ENCODE measurements at regions not wholly inside any gene's neighbourhood (a gene's known extent, or its start where the extent isn't known, plus 50 kb on each side); places are given as distances from the start of the nearest gene placed in this dataset.

DNA sequence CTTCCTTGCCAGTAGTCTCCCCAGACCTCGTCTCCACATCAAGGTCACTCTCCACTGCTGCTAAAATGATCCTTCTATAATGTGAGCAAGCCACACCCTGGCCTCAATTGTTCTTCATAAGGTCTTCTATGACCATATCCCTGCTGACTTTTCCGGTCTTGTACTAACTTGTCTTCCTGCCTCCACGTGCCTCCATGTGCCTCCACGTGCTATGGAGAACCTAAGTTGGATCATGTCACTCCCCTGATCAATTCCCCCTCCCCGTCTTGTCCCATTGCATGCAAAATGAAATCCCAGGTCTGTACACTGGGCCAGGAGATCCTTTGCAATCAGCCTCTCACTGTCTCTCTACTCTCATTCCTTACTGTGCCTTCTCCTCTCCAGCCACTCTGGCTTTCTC lies 110.6 kb downstream of the TTC8 start:
- TF ChIP-seq EZH2 (IDR thresholded peaks at IDR 0.05; ENCODE audit: borderline replicate concordance, insufficient read depth, low read length, poor library complexity, severe bottlenecking) (no peak), EP300 (conservative IDR thresholded peaks at IDR 0.05; ENCODE audit: poor library complexity, severe bottlenecking) (no peak), MXI1 (conservative IDR thresholded peaks at IDR 0.05; ENCODE audit: poor library complexity, severe bottlenecking) (no peak), RAD21 (conservative IDR thresholded peaks at IDR 0.05) (no peak), POLR2AphosphoS5 (IDR thresholded peaks at IDR 0.05) (no peak), TAF1 (IDR thresholded peaks at IDR 0.05; ENCODE audit: low read depth) (no peak), SMC3 (conservative IDR thresholded peaks at IDR 0.05; ENCODE audit: poor library complexity) (no peak)
- TF ChIP-seq, protein P1, sequence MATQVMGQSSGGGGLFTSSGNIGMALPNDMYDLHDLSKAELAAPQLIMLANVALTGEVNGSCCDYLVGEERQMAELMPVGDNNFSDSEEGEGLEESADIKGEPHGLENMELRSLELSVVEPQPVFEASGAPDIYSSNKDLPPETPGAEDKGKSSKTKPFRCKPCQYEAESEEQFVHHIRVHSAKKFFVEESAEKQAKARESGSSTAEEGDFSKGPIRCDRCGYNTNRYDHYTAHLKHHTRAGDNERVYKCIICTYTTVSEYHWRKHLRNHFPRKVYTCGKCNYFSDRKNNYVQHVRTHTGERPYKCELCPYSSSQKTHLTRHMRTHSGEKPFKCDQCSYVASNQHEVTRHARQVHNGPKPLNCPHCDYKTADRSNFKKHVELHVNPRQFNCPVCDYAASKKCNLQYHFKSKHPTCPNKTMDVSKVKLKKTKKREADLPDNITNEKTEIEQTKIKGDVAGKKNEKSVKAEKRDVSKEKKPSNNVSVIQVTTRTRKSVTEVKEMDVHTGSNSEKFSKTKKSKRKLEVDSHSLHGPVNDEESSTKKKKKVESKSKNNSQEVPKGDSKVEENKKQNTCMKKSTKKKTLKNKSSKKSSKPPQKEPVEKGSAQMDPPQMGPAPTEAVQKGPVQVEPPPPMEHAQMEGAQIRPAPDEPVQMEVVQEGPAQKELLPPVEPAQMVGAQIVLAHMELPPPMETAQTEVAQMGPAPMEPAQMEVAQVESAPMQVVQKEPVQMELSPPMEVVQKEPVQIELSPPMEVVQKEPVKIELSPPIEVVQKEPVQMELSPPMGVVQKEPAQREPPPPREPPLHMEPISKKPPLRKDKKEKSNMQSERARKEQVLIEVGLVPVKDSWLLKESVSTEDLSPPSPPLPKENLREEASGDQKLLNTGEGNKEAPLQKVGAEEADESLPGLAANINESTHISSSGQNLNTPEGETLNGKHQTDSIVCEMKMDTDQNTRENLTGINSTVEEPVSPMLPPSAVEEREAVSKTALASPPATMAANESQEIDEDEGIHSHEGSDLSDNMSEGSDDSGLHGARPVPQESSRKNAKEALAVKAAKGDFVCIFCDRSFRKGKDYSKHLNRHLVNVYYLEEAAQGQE (IDR thresholded peaks at IDR 0.05; ENCODE audit: borderline replicate concordance): no peak
- TF ChIP-seq, protein P2, sequence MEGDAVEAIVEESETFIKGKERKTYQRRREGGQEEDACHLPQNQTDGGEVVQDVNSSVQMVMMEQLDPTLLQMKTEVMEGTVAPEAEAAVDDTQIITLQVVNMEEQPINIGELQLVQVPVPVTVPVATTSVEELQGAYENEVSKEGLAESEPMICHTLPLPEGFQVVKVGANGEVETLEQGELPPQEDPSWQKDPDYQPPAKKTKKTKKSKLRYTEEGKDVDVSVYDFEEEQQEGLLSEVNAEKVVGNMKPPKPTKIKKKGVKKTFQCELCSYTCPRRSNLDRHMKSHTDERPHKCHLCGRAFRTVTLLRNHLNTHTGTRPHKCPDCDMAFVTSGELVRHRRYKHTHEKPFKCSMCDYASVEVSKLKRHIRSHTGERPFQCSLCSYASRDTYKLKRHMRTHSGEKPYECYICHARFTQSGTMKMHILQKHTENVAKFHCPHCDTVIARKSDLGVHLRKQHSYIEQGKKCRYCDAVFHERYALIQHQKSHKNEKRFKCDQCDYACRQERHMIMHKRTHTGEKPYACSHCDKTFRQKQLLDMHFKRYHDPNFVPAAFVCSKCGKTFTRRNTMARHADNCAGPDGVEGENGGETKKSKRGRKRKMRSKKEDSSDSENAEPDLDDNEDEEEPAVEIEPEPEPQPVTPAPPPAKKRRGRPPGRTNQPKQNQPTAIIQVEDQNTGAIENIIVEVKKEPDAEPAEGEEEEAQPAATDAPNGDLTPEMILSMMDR (IDR thresholded peaks at IDR 0.05; ENCODE audit: poor library complexity, severe bottlenecking): no peak
- H3K27ac ChIP-seq (ENCODE audit: low read length): no peak overlapping the region
- H3K9me3 ChIP-seq (ENCODE audit: low read length): no peaks in the 10 kb centered on the region
- H3F3A ChIP-seq (ENCODE audit: insufficient read depth, low read length, poor library complexity, severe bottlenecking): no peaks in the 10 kb centered on the region
- H3K36me3 ChIP-seq (ENCODE audit: insufficient read depth, low read length): no peaks in the 10 kb centered on the region
- peaks cover 3% of the 10 kb centered on the region for H3K9me2 ChIP-seq (ENCODE audit: insufficient read depth, low read length)
- H3K79me2 ChIP-seq (replicated peaks; ENCODE audit: insufficient read depth, low read length): no peaks in the 10 kb centered on the region
- no peak overlapping the region for H3K9ac ChIP-seq (ENCODE audit: low read length)
- no peak overlapping the region for H3K4me3 ChIP-seq (ENCODE audit: low read length)
- no peak overlapping the region for H2AFZ ChIP-seq (ENCODE audit: low read depth, low read length)
- H3K4me2 ChIP-seq (ENCODE audit: low read length): no peak overlapping the region
- H3K27me3 ChIP-seq (ENCODE audit: insufficient read depth, low read depth, low read length): no peaks in the 10 kb centered on the region
- no peaks in the 10 kb centered on the region for H4K20me1 ChIP-seq (ENCODE audit: insufficient read depth)

DNA sequence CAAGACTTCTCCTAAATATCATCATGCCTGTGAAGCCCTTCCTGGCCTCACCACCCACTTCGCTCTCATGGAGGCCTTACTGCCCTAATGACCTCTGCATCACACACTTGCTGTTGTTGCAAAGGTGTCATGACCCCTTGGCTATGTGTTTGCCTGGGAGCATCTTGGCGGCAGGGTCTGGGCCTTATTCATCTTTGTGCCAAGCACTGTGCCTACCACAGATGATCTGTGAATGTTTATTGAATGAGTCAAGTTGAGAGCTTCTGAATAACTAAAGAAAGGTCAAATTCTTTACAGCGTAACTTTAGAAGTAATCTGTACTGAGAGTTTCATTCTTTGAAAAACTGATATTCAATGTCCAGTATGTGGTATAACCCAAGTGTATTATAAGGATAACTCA lies 113.3 kb downstream of the TTC8 start:
- Histone ChIP-seq H3K79me2 (replicated peaks; ENCODE audit: insufficient read depth, low read length) (no peaks in the 10 kb centered on the region), H3F3A (ENCODE audit: insufficient read depth, low read length, poor library complexity, severe bottlenecking) (no peaks in the 10 kb centered on the region), H3K9me3 (ENCODE audit: low read length) (no peaks in the 10 kb centered on the region), H3K27ac (ENCODE audit: low read length) (no peak overlapping the region), H3K4me3 (ENCODE audit: low read length) (no peak overlapping the region), H3K9ac (ENCODE audit: low read length) (no peak overlapping the region), H2AFZ (ENCODE audit: low read depth, low read length) (no peak overlapping the region), H3K27me3 (ENCODE audit: insufficient read depth, low read depth, low read length) (no peaks in the 10 kb centered on the region), H4K20me1 (ENCODE audit: insufficient read depth) (no peaks in the 10 kb centered on the region), H3K9me2 (ENCODE audit: insufficient read depth, low read length) (no peaks in the 10 kb centered on the region), H3K4me2 (ENCODE audit: low read length) (no peak overlapping the region), H3K36me3 (ENCODE audit: insufficient read depth, low read length) (no peaks in the 10 kb centered on the region)
- no peak for TF ChIP-seq RAD21 (conservative IDR thresholded peaks at IDR 0.05)

DNA sequence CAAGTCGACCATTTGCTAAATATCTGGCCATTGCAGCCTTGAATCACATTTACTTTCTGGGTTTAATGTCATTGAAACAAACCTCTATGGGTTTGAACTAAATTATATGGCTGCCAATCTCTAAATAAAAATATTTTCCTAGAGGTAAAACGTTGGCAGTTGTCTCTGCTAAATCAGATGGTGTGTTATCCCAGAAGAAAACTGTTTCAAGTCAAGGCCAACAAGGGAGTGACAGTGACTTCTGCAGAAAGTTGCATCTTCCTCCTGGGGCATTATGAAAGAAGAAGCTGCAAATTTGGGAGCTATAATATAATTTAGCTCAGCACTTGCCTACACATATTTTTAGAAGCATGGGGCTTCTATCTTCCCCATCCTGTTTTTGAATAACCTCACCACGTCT lies 116.2 kb downstream of the TTC8 start:
- TF ChIP-seq POLR2AphosphoS5 (IDR thresholded peaks at IDR 0.05) (no peak), TAF1 (IDR thresholded peaks at IDR 0.05; ENCODE audit: low read depth) (no peak), RAD21 (conservative IDR thresholded peaks at IDR 0.05) (no peak)
- TF ChIP-seq, protein P1 (IDR thresholded peaks at IDR 0.05; ENCODE audit: borderline replicate concordance): no peak
- Histone ChIP-seq H3K79me2 (replicated peaks; ENCODE audit: insufficient read depth, low read length) (no peaks in the 10 kb centered on the region), H3K36me3 (ENCODE audit: insufficient read depth, low read length) (no peaks in the 10 kb centered on the region), H2AFZ (ENCODE audit: low read depth, low read length) (no peak overlapping the region), H3K27me3 (ENCODE audit: insufficient read depth, low read depth, low read length) (no peaks in the 10 kb centered on the region), H3K27ac (ENCODE audit: low read length) (no peak overlapping the region), H4K20me1 (ENCODE audit: insufficient read depth) (no peaks in the 10 kb centered on the region), H3K4me2 (ENCODE audit: low read length) (no peak overlapping the region), H3K9me3 (ENCODE audit: low read length) (no peaks in the 10 kb centered on the region), H3K4me3 (ENCODE audit: low read length) (no peak overlapping the region), H3F3A (ENCODE audit: insufficient read depth, low read length, poor library complexity, severe bottlenecking) (no peaks in the 10 kb centered on the region), H3K9ac (ENCODE audit: low read length) (no peak overlapping the region), H3K9me2 (ENCODE audit: insufficient read depth, low read length) (no peaks in the 10 kb centered on the region)

Data from neural cell (in vitro differentiated cells).